ENCODE measurements at regions not wholly inside any gene's neighbourhood (a gene's known extent, or its start where the extent isn't known, plus 50 kb on each side); places are given as distances from the start of the nearest gene placed in this dataset.

DNA sequence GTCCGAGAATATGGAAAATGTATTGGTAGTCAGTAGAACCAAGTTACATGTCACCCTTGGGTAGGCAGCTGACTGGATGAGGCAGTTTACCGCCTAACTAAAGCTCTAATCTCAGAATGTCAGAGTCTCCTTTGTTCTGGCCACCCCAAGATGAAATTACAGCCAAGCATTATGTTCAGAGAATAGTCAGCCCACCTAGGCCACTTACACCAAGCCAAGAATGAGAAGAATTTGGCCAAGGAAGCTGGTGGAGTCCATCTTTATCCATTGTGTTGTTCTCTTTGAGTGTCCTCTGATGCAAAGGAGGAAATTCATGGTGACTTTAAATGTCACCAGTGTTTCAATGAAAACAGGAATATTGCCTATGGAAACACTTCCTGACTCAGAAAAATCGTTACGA lies 275.1 kb upstream of the MAP3K1 start:
- DNase-seq: no peak

DNA sequence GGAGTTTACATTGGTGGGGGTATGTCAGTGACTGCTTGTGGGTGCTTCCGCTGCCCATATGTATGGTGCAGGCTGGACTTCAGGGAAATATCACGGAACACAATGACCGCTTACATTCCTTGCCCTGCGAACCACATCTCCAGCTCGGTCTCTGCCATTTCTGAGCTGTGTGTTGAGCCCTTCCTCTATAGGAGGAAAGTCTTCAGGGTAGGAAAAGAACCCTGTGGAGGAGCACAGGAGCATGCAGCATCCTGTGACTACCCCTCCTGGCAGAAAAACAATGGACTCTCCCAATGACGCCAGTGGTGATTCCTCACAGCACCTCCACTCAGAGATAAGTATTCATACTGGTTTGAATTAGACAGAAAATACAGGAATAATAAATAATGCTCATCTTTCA lies 276.8 kb upstream of the MAP3K1 start:
- no peak for DNase-seq

DNA sequence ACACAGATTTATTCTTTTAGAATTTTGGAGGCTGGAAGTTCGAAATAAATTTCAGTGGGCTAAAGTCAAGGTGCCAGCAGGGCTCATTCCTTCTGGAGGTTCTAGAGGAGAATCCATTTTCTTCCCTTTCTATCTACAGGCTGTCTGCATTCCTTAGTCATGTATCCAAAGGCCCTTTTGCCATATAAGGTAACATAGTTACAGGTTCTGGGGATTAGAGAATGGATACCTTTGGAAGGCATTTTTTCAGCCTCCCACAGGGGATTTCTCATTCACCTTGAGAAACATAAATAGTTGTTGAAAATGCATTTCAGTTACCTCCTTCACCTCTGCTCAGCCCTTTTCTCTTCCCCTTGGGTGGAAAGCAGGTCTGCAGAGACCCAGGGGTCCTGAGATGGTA lies 280.0 kb upstream of the MAP3K1 start:
- no peak for DNase-seq

- no peak for DNase-seq
Measured at GRCh38 chr5:56534102-56534829, 281.1 kb upstream of the MAP3K1 start.

GRCh38 chr5:56532466-56532865 lies 282.9 kb upstream of the MAP3K1 start:
- no peak for DNase-seq

GRCh38 chr5:56530626-56531138 lies 284.7 kb upstream of the MAP3K1 start:
- DNase-seq: no peak

DNA sequence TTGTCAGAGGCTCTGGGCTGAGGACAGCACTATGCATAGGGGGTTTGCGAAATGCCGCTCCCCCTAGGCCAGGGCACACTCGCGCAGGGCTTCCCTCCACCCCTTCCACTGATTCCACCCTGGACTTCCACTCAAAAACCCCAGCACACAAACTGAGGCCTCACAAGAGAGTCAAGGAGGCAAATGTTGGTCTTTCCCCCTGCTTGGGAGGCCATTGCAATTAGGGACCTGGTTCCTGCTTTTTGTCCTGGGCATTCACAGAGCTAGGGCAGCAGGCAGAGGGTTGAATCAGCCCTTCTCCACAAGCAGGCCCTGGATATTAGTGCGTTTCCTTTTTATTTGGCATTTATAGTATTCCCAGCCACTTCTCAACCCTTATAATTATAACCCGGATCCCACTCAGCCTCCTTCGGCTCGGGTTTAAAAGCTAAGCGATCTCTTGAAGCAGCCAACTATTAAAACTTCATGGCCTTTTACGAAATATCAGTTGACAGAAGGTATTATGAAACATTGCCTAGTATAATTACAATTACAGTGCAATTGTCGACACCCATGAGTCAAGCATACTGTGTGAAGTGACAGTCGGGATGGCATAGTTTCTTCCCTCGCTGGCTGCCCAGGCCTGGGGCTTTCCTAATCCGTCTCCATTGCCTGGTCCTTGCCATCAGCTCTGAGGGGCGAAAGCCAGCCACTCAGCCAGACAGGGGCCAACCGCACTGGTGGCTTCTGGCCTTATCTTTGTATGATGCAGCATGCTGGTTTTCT lies 285.5 kb upstream of the MAP3K1 start:
- no peak for DNase-seq

DNA sequence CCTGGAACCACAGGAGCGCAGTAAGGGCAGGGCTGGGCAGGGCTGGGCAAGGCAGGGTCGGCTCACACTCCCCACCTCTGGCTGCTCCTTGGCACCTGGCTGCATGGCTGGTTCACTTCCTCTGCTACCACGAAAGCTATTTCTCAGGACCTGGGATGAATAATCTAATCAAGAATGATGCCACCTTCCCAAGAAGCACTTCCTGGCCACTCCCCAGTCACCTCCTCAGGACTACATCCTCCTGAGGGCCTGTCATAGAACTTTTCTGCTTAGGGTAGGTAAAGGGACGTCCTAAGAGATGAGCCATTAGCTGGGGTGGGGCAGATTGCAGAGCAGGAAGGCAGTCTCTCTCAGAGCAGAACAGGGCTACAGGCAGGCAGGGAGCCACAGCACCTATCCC lies 288.2 kb upstream of the MAP3K1 start:
- DNase-seq: no peak

DNA sequence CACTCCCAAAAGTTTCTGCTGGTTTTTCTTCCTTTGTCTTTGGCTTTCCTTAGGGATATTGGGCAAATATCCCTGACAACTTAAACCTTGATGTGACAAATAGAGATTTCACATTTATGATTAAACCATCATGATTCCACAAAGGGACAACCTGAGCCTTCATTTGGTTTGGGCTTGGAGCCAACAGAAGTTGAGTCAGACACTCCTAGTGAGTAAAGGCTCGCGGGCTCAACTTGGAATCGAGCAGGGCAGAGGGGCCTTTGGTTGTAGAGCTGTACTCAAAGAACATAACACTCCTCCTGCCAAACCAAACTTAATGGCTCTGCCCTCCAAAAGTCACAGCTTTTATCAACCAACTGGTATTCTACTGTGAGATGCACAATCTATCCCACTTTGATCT lies 290.2 kb upstream of the MAP3K1 start:
- DNase-seq: no peak

- DNase-seq: no peak
Measured at GRCh38 chr5:56523790-56524575, 290.9 kb upstream of the ANKRD55 start.

GRCh38 chr5:56522960-56523359 lies 289.8 kb upstream of the ANKRD55 start:
- peak; percentile 5 for DNase-seq

- DNase-seq: no peak
Measured at GRCh38 chr5:56522169-56522568, 289.0 kb upstream of the ANKRD55 start.

- DNase-seq: no peak
Measured at GRCh38 chr5:56520986-56521730, 288.0 kb upstream of the ANKRD55 start.

DNA sequence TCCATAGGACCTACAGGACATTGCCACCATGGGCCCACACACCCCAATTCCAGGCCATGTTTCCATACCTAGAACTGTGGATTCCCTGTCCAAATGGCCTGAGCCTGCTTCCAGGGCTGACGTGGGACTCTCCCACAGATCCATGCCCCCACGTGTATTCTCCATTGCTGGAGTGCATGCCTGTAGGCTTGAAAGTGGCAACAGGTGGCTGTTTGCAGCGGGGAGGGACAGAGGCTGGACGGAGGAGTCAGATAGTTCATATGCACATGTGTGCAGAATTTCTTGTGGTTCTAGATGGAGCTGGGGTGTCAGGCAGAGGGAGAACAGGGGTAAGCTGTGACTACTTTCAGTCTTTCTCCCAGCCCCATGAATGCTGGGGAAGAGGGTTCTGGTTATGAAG lies 285.7 kb upstream of the ANKRD55 start:
- DNase-seq: no peak

DNA sequence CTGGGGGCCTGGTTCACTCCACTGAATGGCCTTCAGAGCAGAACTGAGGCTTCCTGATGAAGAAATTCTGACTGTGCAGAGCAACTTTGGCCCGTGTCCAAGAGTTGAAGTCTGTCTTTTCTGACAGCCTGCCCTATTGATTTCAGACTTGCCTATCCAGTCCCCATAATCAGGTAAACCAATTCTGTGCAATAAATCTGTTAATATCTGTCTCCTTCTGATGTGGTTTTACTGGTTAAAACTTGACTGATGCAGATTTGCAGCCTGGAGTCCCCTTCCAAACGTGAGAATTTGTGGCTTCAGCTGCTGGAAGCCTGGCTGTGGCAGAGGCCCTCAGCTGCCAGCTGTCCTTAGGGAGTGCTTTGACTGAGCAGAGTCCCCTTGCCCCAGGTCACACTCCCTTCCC lies 283.9 kb upstream of the ANKRD55 start:
- no peak for DNase-seq

DNA sequence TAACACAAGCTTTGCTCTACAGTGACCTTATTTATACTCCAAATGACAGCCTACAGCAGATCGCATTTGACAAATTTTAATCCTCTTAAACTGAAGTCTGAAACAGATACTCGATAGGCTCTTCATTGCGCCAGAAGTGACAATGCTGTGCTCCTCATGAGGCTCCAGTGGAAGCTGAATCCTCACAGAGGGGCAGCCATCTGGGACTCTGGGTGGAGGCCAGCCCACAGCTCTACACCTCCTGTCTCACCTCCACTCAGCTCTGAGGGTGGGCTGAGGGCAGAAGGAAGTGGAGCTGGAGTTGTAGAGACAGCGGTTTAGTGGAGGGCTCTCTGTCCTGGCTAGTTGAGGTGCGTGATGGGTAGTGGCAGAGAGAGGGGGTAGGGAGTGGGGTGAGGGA lies 283.3 kb upstream of the ANKRD55 start:
- DNase-seq: no peak

- DNase-seq: no peak
Measured at GRCh38 chr5:56516035-56516434, 282.9 kb upstream of the ANKRD55 start.

- no peak for DNase-seq
Measured at GRCh38 chr5:56515011-56515410, 281.9 kb upstream of the ANKRD55 start.

GRCh38 chr5:56514245-56514644 lies 281.1 kb upstream of the ANKRD55 start:
- no peak for DNase-seq

- no peak for DNase-seq
Measured at GRCh38 chr5:56513141-56513540, 280.0 kb upstream of the ANKRD55 start.

DNA sequence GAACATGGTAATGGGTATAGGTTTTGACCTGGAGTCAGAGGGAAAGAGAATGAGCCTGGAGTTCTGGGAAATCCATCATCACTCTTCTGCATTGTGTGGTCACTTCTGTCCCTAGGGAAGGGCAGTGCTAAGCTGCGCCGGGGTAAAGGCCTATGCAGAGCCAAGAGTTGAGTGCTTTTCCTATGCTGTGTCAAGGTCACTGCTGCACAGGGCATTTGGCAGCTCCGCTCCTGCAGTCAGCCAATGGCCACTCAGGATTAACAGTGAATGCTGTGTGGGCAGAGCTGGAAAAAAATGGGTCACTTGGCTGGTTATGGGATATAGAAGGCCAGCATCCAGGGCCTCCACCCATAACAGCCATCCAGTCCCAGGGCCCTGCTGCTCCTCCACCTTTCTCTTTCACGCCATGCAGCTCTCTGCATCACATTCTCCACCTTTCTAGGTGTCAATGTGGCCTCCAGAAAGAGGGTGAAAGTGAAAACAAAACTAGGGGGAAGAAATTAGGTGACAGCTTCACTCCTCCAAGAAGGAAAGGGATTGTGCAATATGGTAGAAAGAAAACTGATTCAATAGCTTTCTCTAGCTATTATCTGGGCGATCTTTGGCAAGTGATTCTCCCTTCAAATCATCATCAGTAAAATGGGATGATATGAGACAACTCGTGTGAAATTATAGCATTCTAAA lies 279.3 kb upstream of the ANKRD55 start:
- no peak for DNase-seq

DNA sequence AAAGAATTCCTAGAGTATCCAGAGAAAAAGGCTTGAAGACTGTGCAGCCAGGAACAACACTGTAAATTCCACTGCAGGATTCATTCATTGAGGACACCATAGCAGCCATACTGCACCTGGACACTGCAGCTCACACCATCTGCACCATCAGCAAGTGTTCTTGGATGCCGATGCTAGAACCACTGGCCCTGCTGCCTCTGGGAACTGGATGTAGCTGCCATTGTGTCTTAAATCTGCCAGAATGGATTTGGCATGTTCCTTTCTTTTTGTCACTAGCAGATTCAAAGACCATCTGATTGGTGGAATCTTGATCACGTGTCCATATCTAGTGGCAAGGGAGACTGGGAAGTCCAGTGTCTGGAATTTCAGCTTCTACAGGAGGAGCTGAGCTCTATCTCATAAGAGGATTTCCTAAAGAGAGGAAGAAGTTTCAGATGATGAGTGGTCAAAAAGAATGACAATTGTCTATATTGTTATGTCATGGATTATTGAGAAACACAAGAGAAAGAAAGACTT lies 278.3 kb upstream of the ANKRD55 start:
- DNase-seq: no peak

All from GOT3 (cell line).